LHCN-M2 (cell line): ENCODE measurements at regions not wholly inside any gene's neighbourhood (a gene's known extent, or its start where the extent isn't known, plus 50 kb on each side); places are given as distances from the start of the nearest gene placed in this dataset.
A peak's percentile ranks its signal among the peaks of the same experiment; 100 is the strongest.

Experiments
- DNase-seq: peaks from one replicate; pipeline ENCODE4 v3.0.0-alpha.2; 2012; ENCODE audit warnings: low read depth

DNA sequence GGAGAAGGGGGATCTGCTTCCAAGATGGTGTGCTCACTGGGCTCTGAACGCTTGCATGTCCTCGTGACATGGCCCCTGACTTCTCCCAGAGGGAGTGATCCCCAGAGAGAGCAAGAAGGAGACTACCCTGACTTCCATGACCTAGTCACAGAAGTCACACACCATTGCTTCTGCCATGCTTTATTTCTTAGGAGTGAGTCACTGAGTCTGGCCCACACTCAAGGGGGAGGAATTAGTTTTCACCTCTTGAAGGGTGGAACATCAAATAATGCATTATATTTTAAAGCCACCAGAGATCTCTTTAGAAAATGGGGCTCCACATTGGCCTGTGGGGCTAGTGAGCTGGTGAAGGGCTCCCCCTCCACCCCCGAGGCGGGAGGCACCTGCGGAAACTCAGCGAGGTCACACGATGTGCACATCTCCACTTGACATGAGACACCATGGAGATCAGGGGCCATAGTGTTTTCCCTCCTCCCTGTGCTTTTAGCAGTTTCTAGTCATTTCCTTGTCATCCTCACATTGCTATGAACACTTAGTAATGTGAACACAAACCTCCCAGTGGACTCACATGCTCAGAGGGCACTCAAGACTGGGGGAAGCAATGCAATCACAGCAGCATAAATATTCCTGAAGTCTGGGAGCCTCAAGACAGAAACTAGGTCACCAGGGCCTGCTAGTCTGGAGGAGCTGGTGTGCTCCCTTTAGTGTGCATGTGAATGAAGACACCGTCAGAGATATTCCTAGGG is 87.4 kb upstream of the FZD10 start:
- DNase-seq, result no peak

GRCh38 chr12:130075497-130076076 is 86.7 kb upstream of the FZD10 start:
- DNase-seq, result no peak

DNA sequence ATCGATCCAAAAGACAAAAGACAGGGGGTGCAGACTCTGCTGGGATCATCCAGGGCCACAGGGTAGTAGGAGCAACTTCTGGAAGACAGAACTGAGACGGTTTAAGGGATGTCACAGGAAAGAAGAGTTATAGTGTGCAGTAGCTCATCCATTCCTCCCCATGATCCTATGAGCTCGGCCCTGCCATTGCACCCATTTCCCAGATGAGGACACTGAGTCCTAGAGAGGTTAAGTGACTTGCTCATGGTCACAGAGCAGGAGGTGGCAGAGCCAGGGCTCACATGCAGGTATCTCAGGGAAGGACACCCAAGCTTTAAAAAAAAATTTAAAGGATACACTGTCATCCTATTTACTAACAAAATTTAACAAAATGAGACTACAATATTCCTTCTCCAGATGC is 86.1 kb upstream of the FZD10 start:
- DNase-seq, result no peak

GRCh38 chr12:130076752-130077151 is 85.5 kb upstream of the FZD10 start:
- no peak for DNase-seq

GRCh38 chr12:130078852-130079251 is 83.4 kb upstream of the FZD10 start:
- DNase-seq, result no peak

DNA sequence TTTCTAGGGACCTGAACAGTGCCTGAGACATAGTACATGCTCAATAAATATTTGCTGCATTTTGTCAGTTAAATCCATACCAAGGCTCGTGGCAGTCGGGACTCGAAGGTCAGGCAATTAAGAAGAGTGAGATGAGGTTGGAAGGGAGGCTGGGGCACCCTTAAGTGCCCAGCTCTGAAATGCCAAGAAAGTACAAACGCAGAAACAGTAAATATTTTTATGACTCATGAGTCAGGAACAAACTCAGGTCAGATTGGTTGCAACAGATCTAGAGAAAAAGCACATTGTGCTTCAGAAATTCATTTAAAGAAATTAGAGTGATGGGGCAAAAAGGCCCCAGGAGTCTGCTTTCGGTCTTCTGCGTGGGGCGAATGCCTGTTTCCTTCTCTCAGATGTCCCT is 83.0 kb upstream of the FZD10 start:
- no peak for DNase-seq

GRCh38 chr12:130080205-130080604 is 82.1 kb upstream of the FZD10 start:
- DNase-seq, result no peak

- no peak for DNase-seq
Measured at GRCh38 chr12:130081117-130081805, 81.0 kb upstream of the FZD10 start.

DNA sequence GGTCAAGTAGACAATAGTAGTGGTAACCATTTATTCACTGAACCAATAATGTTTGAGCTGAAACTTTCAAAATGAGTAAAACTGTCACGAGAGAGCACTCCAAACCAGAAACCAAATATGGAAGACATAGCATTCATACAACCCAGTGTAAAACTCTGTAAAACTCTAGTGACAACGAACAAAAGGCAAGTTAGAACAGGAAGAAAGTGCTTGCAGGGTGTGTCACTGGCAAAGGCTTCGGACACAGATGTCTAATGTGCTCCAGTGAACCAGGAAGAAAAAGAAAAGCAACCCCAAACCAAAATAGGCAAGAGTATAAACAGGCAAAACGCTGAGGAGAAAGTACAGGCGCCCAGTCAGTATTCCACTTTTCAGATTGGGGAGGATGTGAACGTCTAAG is 79.3 kb upstream of the FZD10 start:
- DNase-seq, result no peak

DNA sequence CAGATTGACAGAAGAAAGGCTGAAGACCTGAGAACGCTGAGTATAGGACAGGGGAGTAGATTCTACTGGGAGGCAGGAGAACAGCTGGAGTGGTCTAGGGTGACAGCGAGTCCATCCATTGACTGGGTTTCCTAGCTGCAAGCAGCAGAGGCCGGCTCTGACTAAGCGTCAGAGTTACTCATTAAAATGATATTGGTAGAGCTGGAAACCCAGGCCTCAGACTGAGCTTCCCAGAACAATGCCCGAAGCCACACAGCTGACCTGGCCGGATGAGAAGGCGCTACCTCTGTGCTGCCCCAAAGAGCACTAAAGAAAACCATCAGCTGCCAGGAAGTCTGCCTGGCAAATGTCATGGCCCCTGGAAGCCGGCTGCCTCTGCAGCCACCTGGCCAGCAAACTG is 78.5 kb upstream of the FZD10 start:
- DNase-seq, result no peak

DNA sequence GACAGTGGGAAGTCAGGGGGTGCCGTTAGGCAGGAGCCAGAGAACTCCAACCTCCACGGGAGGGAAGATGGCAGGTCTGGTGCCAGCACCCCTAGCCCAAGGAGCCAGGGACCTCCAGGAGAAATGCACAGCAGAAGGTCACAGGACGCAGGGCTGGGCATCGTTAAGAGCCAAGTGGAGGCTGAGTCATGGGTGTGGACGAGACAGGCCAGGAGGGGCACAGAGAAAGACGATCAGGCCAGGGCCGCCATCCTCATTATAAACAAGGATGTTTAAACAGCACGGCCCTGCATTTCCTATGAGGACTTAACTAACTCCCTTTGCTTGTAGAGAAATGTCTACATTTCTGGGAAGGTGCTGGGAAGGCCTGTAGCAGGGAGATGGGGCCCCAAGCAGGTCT is 77.9 kb upstream of the FZD10 start:
- no peak for DNase-seq

- DNase-seq, result no peak
Measured at GRCh38 chr12:130086248-130086647, 76.0 kb upstream of the FZD10 start.

GRCh38 chr12:130086797-130087196 is 75.5 kb upstream of the FZD10 start:
- DNase-seq, result no peak

GRCh38 chr12:130087222-130087621 is 75.0 kb upstream of the FZD10 start:
- no peak for DNase-seq

GRCh38 chr12:130088504-130088903 is 73.8 kb upstream of the FZD10 start:
- no peak for DNase-seq

DNA sequence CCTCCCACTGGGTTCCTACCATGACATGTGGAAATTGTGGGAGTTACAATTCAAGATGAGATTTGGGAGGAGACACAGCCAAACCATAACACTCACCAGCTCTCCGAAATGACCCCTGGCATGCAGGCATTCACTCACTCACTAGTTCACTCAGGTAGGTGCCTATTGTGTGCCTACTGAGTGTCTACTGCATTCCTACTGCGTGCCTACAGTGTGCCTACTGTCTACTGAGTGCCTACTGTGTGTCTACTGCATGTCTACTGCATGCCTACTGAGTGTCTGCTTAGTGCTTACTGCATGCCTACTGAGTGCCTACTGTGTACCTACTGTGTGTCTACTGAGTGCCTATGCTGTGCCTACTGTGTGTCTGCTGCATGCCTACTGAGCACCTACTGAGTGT is 71.7 kb upstream of the FZD10 start:
- peak; percentile 1 for DNase-seq

DNA sequence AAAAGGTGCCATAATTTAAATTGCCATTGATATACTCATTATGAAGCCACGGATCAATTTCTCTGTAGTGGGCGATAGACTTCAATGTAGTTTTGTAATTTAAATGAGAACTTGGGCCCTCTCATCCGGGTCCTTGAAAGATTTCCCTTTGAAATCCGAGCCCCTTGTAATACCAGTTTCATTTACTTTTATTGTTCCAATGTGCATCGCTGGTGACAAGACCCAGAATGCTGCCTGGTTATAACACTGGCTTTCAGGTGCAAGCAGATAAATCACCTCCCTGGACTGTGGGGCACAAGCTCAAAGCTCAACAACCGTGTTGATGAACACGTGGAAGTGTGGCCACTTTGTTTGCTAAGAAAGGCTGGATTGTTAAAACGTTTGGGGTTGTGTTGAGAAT is 68.9 kb upstream of the FZD10 start:
- no peak for DNase-seq

DNA sequence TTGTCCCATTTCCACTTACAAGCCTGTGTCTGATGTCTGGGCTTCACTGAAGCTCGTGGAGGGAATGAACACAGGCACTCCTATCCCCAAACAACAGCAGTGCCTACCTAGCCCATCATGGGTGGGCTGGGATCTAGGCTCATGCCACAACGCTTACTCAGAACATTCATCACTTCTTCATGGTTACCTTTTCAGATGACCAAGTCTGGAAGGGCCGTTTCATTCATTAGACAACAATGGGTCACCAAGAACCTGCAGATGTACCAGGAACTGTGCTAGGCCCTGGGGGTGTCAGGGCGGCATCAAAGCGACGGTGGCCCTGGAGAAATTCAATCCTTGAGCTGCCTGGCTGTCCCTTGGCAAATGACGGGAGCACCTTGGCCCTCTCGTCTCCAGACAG is 64.9 kb upstream of the FZD10 start:
- no peak for DNase-seq

DNA sequence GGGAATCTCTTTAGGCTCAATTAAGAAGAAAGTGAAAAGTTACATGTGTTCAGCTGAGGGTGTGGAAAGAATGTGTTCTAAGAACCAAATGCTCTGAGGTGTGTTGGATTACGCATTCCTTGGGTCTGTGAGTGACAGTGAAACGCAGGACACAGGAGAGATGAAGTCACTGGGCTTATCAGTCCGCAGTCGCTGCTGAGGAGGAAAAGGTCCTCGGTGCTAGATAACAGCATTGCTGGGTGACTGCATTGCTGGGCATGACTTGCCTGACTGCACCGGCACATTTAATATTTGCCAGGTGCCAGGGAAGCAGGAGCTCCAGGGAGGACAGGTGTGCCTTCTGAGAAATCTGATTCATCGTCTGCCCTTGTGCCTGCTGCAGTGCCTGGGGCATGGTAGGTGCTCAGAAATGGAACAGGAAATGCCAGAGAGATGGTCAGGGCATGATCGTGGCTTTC is 64.4 kb upstream of the FZD10 start:
- no peak for DNase-seq

DNA sequence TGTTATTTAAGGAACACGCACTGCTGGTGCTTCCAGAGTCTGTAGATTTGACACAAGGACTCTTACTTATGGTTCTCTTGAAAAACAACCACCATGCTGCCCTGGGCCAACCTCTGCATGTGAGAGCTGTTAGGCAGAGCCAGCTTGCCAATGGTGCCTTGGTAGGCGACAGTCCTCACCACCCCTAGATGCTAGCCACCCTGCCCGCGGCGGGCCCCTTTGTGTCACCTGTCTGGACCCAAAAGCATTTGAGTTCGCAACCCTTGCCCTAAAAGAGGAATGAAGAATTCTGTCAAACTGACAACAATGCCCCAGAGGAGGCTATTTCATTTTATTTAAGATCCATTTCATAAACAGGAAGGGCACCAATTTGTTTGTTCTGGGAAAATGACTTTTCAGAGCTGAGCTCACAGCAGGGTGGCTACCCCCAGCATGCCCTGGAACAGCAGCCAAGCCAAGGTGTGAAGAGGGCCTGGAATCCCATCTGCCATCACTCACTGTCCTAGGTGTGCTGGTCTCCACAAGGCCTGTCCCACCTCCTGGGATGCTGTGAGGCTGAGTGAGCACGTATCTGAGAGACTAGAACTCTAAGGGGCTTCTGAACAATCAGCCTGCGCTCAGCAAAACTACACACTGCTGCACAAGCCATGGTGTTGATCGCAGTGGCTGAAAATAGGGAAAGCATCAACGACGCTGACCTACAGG is 63.8 kb upstream of the FZD10 start:
- no peak for DNase-seq

- no peak for DNase-seq
Measured at GRCh38 chr12:130100634-130101362, 61.5 kb upstream of the FZD10 start.

DNA sequence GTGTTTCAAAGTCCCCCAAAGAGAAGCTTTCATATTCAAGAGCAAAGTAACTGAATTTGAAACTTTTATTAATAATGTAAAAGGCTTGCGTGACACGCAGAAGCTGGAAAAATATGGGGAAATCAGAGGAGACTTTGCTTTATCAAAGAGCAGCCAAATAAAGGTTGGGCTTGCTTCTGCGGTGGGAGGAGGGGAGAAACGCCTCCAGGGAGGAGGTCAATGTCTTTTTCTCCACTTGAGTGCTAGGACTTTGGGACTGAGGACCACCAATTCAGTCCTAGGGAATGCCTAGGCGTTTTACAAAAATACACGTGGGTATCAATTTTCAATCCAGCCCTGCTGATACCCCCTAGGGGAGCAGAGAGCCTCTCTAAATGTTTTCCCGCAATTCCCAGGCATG is 60.9 kb upstream of the FZD10 start:
- no peak for DNase-seq
